SK-N-SH (cell line): ENCODE measurements at regions not wholly inside any gene's neighbourhood (a gene's known extent, or its start where the extent isn't known, plus 50 kb on each side); places are given as distances from the start of the nearest gene placed in this dataset.

Experiments used
- CTCF ChIP-seq: fragments of 200-600 bp; sonication (generic); IDR thresholded peaks from 2 replicates; pipeline ENCODE4 v1.6.1; 2017; ENCODE audit warnings: antibody characterized with exemption, mild to moderate bottlenecking, moderate library complexity
- FOXJ3 ChIP-seq: sonication (generic); formaldehyde crosslinking; IDR thresholded peaks from 2 replicates; pipeline ENCODE4 v1.5.1; 2020; ENCODE audit warnings: mild to moderate bottlenecking, missing genetic modification reagents

- no peak for TF ChIP-seq FOXJ3
- no peak for TF ChIP-seq CTCF
These were observed 337.6 kb upstream of the SLC10A2 start for GRCh38 chr13:103403814-103404213.
